IMR-90 (cell line): ENCODE measurements at regions not wholly inside any gene's neighbourhood (a gene's known extent, or its start where the extent isn't known, plus 50 kb on each side); places are given as distances from the start of the nearest gene placed in this dataset.

Experiments
- ATAC-seq: fragments of 200-7000 bp; cut with Tn5 transposase; 2 replicates; pipeline ENCODE4 v1.9.1; 2020; ENCODE audit warnings: low read depth, mild to moderate bottlenecking, moderate library complexity
- BruUV-seq: library from RNA; stranded (reverse); fragments of 400-500 nt; replicated peaks from 2 replicates; lab custom pipeline; 2021; lab: Mats Ljungman, UMichigan
- CTCF ChIA-PET: fragments of 300-600 bp; formaldehyde crosslinking; extraction: SDS; loops from one replicate; lab custom pipeline; 2021; ENCODE audit warnings: antibody characterized with exemption; lab: Yijun Ruan, JAX
- POLR2A ChIA-PET: fragments of 300-600 bp; sonication (Branson Sonifier 250); formaldehyde crosslinking; loops from one replicate; lab custom pipeline; 2022; ENCODE audit warnings: antibody characterized with exemption; ENCODE audit not compliant: unreplicated experiment; lab: Charles Lee
- DNase-seq: peaks from one replicate; pipeline ENCODE4 v3.0.0; 2013
- H2AFZ ChIP-seq: replicated peaks from 2 replicates; pipeline ENCODE3; 2013; ENCODE audit warnings: low read length, mild to moderate bottlenecking; ENCODE audit not compliant: poor library complexity
- H2AK5ac ChIP-seq: 2 replicates; pipeline ENCODE4 v1.6.1; 2013; ENCODE audit warnings: low read depth, low read length, inconsistent platforms
- H2AK9ac ChIP-seq: replicated peaks from 2 replicates; pipeline ENCODE3; 2013; ENCODE audit warnings: mild to moderate bottlenecking, low read depth, low read length, moderate library complexity; ENCODE audit not compliant: poor library complexity
- H2BK120ac ChIP-seq: 2 replicates; pipeline ENCODE4 v1.6.1; 2013; ENCODE audit warnings: low read depth, low read length, inconsistent platforms
- H2BK15ac ChIP-seq: 3 replicates; pipeline ENCODE4 v1.6.1; 2013; ENCODE audit warnings: low read depth, low read length, inconsistent platforms
- H2BK20ac ChIP-seq: 2 replicates; pipeline ENCODE4 v1.6.1; 2013; ENCODE audit warnings: low read depth, mild to moderate bottlenecking, inconsistent platforms, low read length, moderate library complexity
- H2BK5ac ChIP-seq: 2 replicates; pipeline ENCODE4 v1.6.1; 2013; ENCODE audit warnings: mild to moderate bottlenecking, low read depth, low read length, inconsistent platforms; ENCODE audit not compliant: poor library complexity, severe bottlenecking
- H3K14ac ChIP-seq: replicated peaks from 2 replicates; pipeline ENCODE4 v1.6.1; 2013; ENCODE audit warnings: low read depth, low read length, inconsistent platforms
- H3K18ac ChIP-seq: 2 replicates; pipeline ENCODE4 v1.6.1; 2013; ENCODE audit warnings: low read depth, low read length, control low read depth
- H3K23ac ChIP-seq: 2 replicates; pipeline ENCODE4 v1.6.1; 2013; ENCODE audit warnings: low read depth, low read length, inconsistent platforms
- H3K27ac ChIP-seq: 2 replicates; pipeline ENCODE4 v1.5.1; 2013; ENCODE audit warnings: mild to moderate bottlenecking, control low read depth, low read length; ENCODE audit not compliant: insufficient read depth
- H3K27me3 ChIP-seq: 2 replicates; pipeline ENCODE4 v1.6.1; 2013; ENCODE audit warnings: low read length; ENCODE audit not compliant: control insufficient read depth, insufficient read depth
- H3K36me3 ChIP-seq: 2 replicates; pipeline ENCODE4 v1.6.1; 2013; ENCODE audit warnings: low read length, mixed read lengths; ENCODE audit not compliant: control insufficient read depth, insufficient read depth
- H3K4ac ChIP-seq: 2 replicates; pipeline ENCODE4 v1.6.1; 2013; ENCODE audit warnings: low read depth, low read length, inconsistent platforms
- H3K4me1 ChIP-seq: 2 replicates; pipeline ENCODE4 v1.6.1; 2013; ENCODE audit warnings: low read length, mixed read lengths; ENCODE audit not compliant: control insufficient read depth, insufficient read depth
- H3K4me2 ChIP-seq: 2 replicates; pipeline ENCODE4 v1.6.1; 2013; ENCODE audit warnings: low read depth, mild to moderate bottlenecking, control low read depth, low read length, moderate library complexity
- H3K4me3 ChIP-seq: 2 replicates; pipeline ENCODE4 v1.5.1; 2013; ENCODE audit warnings: low read depth, mild to moderate bottlenecking, control low read depth, low read length, moderate library complexity; ENCODE audit not compliant: insufficient read depth
- H3K56ac ChIP-seq: 2 replicates; pipeline ENCODE4 v1.6.1; 2013; ENCODE audit warnings: low read length, inconsistent platforms; ENCODE audit not compliant: insufficient read depth; ENCODE audit errors: extremely low read depth
- H3K79me1 ChIP-seq, 2 experiments: 2 replicates each; pipeline ENCODE4 v1.6.1; 2013; ENCODE audit warnings: low read length in 2 of 2, inconsistent platforms in 1 of 2, low read depth in 1 of 2
- H3K9ac ChIP-seq: 2 replicates; pipeline ENCODE4 v1.6.1; 2013; ENCODE audit warnings: low read depth, low read length, control low read depth
- H3K9me1 ChIP-seq: 2 replicates; pipeline ENCODE4 v1.6.1; 2013; ENCODE audit warnings: low read length, inconsistent platforms; ENCODE audit not compliant: insufficient read depth
- H3K9me3 ChIP-seq: 2 replicates; pipeline ENCODE4 v1.6.1; 2013; ENCODE audit warnings: low read length; ENCODE audit not compliant: control insufficient read depth, insufficient read depth
- H4K20me1 ChIP-seq: 2 replicates; pipeline ENCODE4 v1.6.1; 2013; ENCODE audit warnings: low read length, inconsistent platforms; ENCODE audit not compliant: insufficient read depth
- H4K5ac ChIP-seq: 2 replicates; pipeline ENCODE4 v1.6.1; 2013; ENCODE audit warnings: mild to moderate bottlenecking, low read depth, low read length, control low read depth
- H4K8ac ChIP-seq, 2 experiments: 2 replicates each; pipeline ENCODE4 v1.6.1; 2013; ENCODE audit warnings: low read depth in 2 of 2, low read length in 2 of 2, control low read depth in 1 of 2, inconsistent platforms in 1 of 2
- H4K91ac ChIP-seq: 2 replicates; pipeline ENCODE4 v1.6.1; 2013; ENCODE audit warnings: low read depth, low read length, inconsistent platforms; ENCODE audit not compliant: insufficient read depth
- CEBPB ChIP-seq: IDR thresholded peaks from 2 replicates; pipeline ENCODE4 v1.6.1; 2012; ENCODE audit warnings: low read depth, low read length, improper control_type of control experiment
- MXI1 ChIP-seq: IDR thresholded peaks from 2 replicates; pipeline ENCODE4 v1.6.1; 2012; ENCODE audit warnings: low read depth, mild to moderate bottlenecking, low read length, moderate library complexity, borderline replicate concordance
- POLR2A ChIP-seq: IDR thresholded peaks from 2 replicates; pipeline ENCODE4 v1.6.1; 2012; ENCODE audit warnings: mild to moderate bottlenecking, low read depth, low read length
- RAD21 ChIP-seq: IDR thresholded peaks from 2 replicates; pipeline ENCODE4 v1.6.1; 2012; ENCODE audit warnings: low read length, improper control_type of control experiment
- USF2 ChIP-seq: fragments of 150-350 bp; IDR thresholded peaks from 2 replicates; pipeline ENCODE4 v1.6.1; 2017; ENCODE audit warnings: mild to moderate bottlenecking, antibody characterized with exemption, low read length, low read depth
- WGBS, 2 experiments: methylation state at CpG; one replicate each; pipeline versions ENCODE4 v1.1.5 to v1.1.7; 2013; ENCODE audit warnings: missing lambda C conversion rate in 2 of 2; ENCODE audit not compliant: insufficient read length in 1 of 2; ENCODE audit errors: extremely low coverage in 2 of 2; 5-methylcytosine and 5-hydroxymethylcytosine counted together
- dilution Hi-C: fragments of 300-500 bp; cut with HindIII; formaldehyde crosslinking; loops from one replicate; pipeline ENCODE4 v1.14.3; 2018; ENCODE audit warnings: low sequenced_read_pairs; ENCODE audit not compliant: unreplicated experiment
- in situ Hi-C: fragments of 300-500 bp; cut with MboI; formaldehyde crosslinking; loops from 3 replicates; pipeline ENCODE4 v1.14.3; 2019; ENCODE audit warnings: low sequenced_read_pairs, inconsistent platforms, mixed read lengths
- intact Hi-C: fragments of 100-400 bp; cut with micrococcal nuclease; formaldehyde crosslinking; loops from 2 replicates; pipeline ENCODE4 v1.10.0; 2022

- BruUV-seq: no TSS peak
- H3K4me2 ChIP-seq: no peak overlapping the region
- no peaks in the 10 kb centered on the region; the same call in 1 of the 2 replicates for H3K9me1 ChIP-seq
- no peaks in the 10 kb centered on the region for H3K9me3 ChIP-seq
- ATAC-seq (no peak), DNase-seq (no peak)
- intact Hi-C loops (no loop called here), dilution Hi-C loops (no loop called here), in situ Hi-C loops (no loop called here)
- no peak overlapping the region for H2AK9ac ChIP-seq
- no peak overlapping the region for H3K14ac ChIP-seq
- ChIA-PET CTCF (no interaction called here), POLR2A (no interaction called here)
- no peak for TF ChIP-seq MXI1
- TF ChIP-seq USF2: no peak
- TF ChIP-seq CEBPB: no peak
- TF ChIP-seq POLR2A: no peak
- TF ChIP-seq RAD21: no peak
- H2AK5ac ChIP-seq: no peak overlapping the region
- H2AFZ ChIP-seq: no peak overlapping the region
- no peak overlapping the region for H2BK5ac ChIP-seq
- H3K4me3 ChIP-seq: no peak overlapping the region
- no peak overlapping the region for H3K4ac ChIP-seq
- H2BK20ac ChIP-seq: no peak overlapping the region
- no peaks in the 10 kb centered on the region for H3K36me3 ChIP-seq
- no peaks in the 10 kb centered on the region for H3K79me1 ChIP-seq
- H3K56ac ChIP-seq: no peak overlapping the region
- 100% methylated on average over 1 of the region's 5 CpGs; no CpG with 5 or more reads in 1 of the 2 experiments for WGBS, 2 experiments
- H4K20me1 ChIP-seq: no peaks in the 10 kb centered on the region
- H3K18ac ChIP-seq: no peak overlapping the region
- peaks cover 3% of the 10 kb centered on the region for H3K4me1 ChIP-seq
- no peak overlapping the region for H4K91ac ChIP-seq
- H3K9ac ChIP-seq: no peak overlapping the region
- H3K27ac ChIP-seq: no peak overlapping the region
- H3K23ac ChIP-seq: no peak overlapping the region
- no peak overlapping the region for H4K5ac ChIP-seq
- no peak overlapping the region for H2BK120ac ChIP-seq
- H4K8ac ChIP-seq: no peak overlapping the region
- H2BK15ac ChIP-seq: no peak overlapping the region
- peaks cover 3% of the 10 kb centered on the region; the same call in 1 of the 2 replicates for H3K27me3 ChIP-seq
Observed at GRCh38 chr10:30702860-30703259, 73.3 kb upstream of the LYZL2 start.
